Adrenal gland (tissue), 9 donors: ENCODE measurements at regions not wholly inside any gene's neighbourhood (a gene's known extent, or its start where the extent isn't known, plus 50 kb on each side); places are given as distances from the start of the nearest gene placed in this dataset.

Experiments
- DNase-seq, 7 donors: peaks; one replicate each; pipeline ENCODE4 v3.0.0-alpha.2; 2019 to 2020
- H3K27ac ChIP-seq, 5 donors: fragments of 200-600 bp; sonication (generic) in 4 of 5; 1 replicate in 3 of 5; 2 replicates in 2 of 5; pipeline versions ENCODE4 v1.5.1 to v1.8.0; 2016 to 2020; ENCODE audit warnings: mild to moderate bottlenecking in 1 of 5
- H3K27me3 ChIP-seq: fragments of 200-600 bp; 2 replicates; pipeline ENCODE4 v1.8.0; 2021
- H3K36me3 ChIP-seq, 2 donors: fragments of 200-600 bp; replicated peaks in 1 of 2; 1 replicate in 1 of 2; 2 replicates in 1 of 2; pipeline versions ENCODE4 v1.5.1 to v1.8.0; 2018 to 2022
- H3K4me1 ChIP-seq, 2 donors: fragments of 200-600 bp; replicated peaks in 1 of 2; 1 replicate in 1 of 2; 2 replicates in 1 of 2; pipeline versions ENCODE4 v1.5.1 to v1.8.0; 2018 to 2021
- H3K4me3 ChIP-seq, 4 donors: fragments of 200-600 bp; sonication (generic) in 3 of 4; one replicate each; pipeline ENCODE4 v1.5.1; 2016 to 2018
- H3K9me3 ChIP-seq, 3 donors: fragments of 200-600 bp; sonication (generic) in 1 of 3; replicated peaks in 1 of 3; 1 replicate in 2 of 3; 2 replicates in 1 of 3; pipeline versions ENCODE4 v1.5.1 to v1.8.0; 2016 to 2021
- CTCF ChIP-seq, 6 experiments: fragments of 450-650 bp in 4 of 6; fragments of 200-600 bp in 2 of 6; sonication (generic) in 1 of 6; IDR thresholded peaks; 1 replicate in 5 of 6; 2 replicates in 1 of 6; pipeline versions ENCODE4 v1.5.1 to v1.8.0; 2016 to 2021; ENCODE audit warnings: antibody characterized with exemption in 6 of 6, mild to moderate bottlenecking in 2 of 6, moderate library complexity in 1 of 6
- POLR2A ChIP-seq, 2 donors: fragments of 450-650 bp; IDR thresholded peaks; one replicate each; pipeline ENCODE4 v1.6.1; 2017; ENCODE audit warnings: antibody characterized with exemption in 2 of 2, mild to moderate bottlenecking in 2 of 2, moderate library complexity in 1 of 2
- WGBS, 4 donors: extraction: QIAGEN DNeasy Blood & Tissue Kit in 2 of 4; methylation state at CpG; one replicate each; pipeline versions ENCODE4 v1.1.5 to v1.1.7; 2013 to 2017; 5-methylcytosine and 5-hydroxymethylcytosine counted together
- intact Hi-C, 2 donors: fragments of 100-400 bp; cut with DNase I; formaldehyde crosslinking; loops; one replicate each; pipeline versions ENCODE4 v1.14.1 to v1.15.0; 2022 to 2023
- donor health status: healthy with polysubstance abuse.
- donor health status: Bipolar disorder and iron deficiency.
- donor health status: DM: yes; HTN: yes; CAD: no.
- donor health status: DM: no; HTN: no; CAD: no.
- donor health status: DM: no; HTN: no; CAD: no.

GRCh38 chr2:70356941-70357683, 55.2 kb upstream of the FAM136A start:
- TF ChIP-seq CTCF (IDR thresholded peaks at IDR 0.05) (no peak), POLR2A (IDR thresholded peaks at IDR 0.05) (no peak)
- H3K36me3 ChIP-seq: no peaks in the 10 kb centered on the region
- WGBS, 4 donors: 53 to 60% (median 56%) methylated on average over 6 of the region's 6 CpGs

GRCh38 chr2:70354264-70354949, 52.5 kb upstream of the FAM136A start:
- Histone ChIP-seq H3K36me3 (no peaks in the 10 kb centered on the region), H3K27me3 (peaks cover 12% of the 10 kb centered on the region), H3K4me3 (no peak overlapping the region), H3K27ac (no peak overlapping the region), H3K4me1 (peaks cover 0 to 5% of the 10 kb centered on the region in 2 donors), H3K9me3 (no peaks in the 10 kb centered on the region)
- WGBS, 4 donors: 66 to 88% (median 83%) methylated on average over 2 of the region's 2 CpGs
- intact Hi-C loops: no loop called here
- TF ChIP-seq POLR2A (IDR thresholded peaks at IDR 0.05) (no peak), CTCF (IDR thresholded peaks at IDR 0.05) (no peak)
- no peak for DNase-seq

More at GRCh38 chr2:70356941-70357683, 55.2 kb upstream of the FAM136A start:
- no peak overlapping the region for H3K27ac ChIP-seq
- no peak overlapping the region for H3K4me3 ChIP-seq
- no peak for DNase-seq
- no peaks in the 10 kb centered on the region for H3K9me3 ChIP-seq
- peaks cover under 1% of the 10 kb centered on the region for H3K27me3 ChIP-seq
- intact Hi-C loops: no loop called here
- peaks cover 0 to 5% of the 10 kb centered on the region in 2 donors for H3K4me1 ChIP-seq
